Ovary (tissue), 3 donors: ENCODE measurements at regions not wholly inside any gene's neighbourhood (a gene's known extent, or its start where the extent isn't known, plus 50 kb on each side); places are given as distances from the start of the nearest gene placed in this dataset.

ENCODE experiments used
- EP300 ChIP-seq: sonication (generic); formaldehyde crosslinking; IDR thresholded peaks from one replicate; pipeline ENCODE4 v1.6.1; 2017; ENCODE audit warnings: antibody characterized with exemption
- POLR2A ChIP-seq: fragments of 450-650 bp; IDR thresholded peaks from one replicate; pipeline ENCODE4 v1.6.1; 2017; ENCODE audit warnings: antibody characterized with exemption, mild to moderate bottlenecking, moderate library complexity
- TF ChIP-seq, protein P1 (sequence below), 3 donors: fragments of 450-650 bp in 2 of 3; fragments of 200-600 bp in 1 of 3; IDR thresholded peaks; one replicate each; pipeline versions ENCODE4 v1.5.1 to v1.8.0; 2016 to 2022; ENCODE audit warnings: antibody characterized with exemption in 3 of 3, mild to moderate bottlenecking in 1 of 3
- donor health status: DM: no; HTN: no; CAD: no.

DNA sequence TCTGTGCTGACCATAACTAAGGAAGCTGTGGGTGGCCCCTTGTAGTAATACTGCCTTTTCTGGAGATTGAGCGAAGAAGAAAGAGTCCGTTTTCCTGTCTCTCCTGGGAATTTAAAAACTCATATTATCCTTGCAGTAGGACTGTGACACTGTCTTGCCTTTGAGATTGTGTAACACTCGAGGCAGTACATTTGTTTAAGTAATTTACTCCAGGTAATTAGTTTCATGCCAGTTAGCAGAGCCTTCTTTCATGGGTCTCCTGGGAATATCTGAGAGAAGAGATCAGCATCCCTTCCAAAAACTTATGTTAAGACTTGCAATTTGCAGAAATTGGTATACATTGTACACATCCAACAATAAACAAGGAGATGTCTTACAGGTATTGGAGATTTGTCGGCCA lies 405.6 kb downstream of the DMRT2 start:
- TF ChIP-seq, protein P1, sequence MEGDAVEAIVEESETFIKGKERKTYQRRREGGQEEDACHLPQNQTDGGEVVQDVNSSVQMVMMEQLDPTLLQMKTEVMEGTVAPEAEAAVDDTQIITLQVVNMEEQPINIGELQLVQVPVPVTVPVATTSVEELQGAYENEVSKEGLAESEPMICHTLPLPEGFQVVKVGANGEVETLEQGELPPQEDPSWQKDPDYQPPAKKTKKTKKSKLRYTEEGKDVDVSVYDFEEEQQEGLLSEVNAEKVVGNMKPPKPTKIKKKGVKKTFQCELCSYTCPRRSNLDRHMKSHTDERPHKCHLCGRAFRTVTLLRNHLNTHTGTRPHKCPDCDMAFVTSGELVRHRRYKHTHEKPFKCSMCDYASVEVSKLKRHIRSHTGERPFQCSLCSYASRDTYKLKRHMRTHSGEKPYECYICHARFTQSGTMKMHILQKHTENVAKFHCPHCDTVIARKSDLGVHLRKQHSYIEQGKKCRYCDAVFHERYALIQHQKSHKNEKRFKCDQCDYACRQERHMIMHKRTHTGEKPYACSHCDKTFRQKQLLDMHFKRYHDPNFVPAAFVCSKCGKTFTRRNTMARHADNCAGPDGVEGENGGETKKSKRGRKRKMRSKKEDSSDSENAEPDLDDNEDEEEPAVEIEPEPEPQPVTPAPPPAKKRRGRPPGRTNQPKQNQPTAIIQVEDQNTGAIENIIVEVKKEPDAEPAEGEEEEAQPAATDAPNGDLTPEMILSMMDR (IDR thresholded peaks at IDR 0.05) = no peak
- no peak for TF ChIP-seq POLR2A
- TF ChIP-seq EP300 = no peak
